H9 (cell line): ENCODE measurements at regions not wholly inside any gene's neighbourhood (a gene's known extent, or its start where the extent isn't known, plus 50 kb on each side); places are given as distances from the start of the nearest gene placed in this dataset.

Experiments used
- DNase-seq: peaks from one replicate; pipeline ENCODE4 v3.0.0-alpha.2; 2017
- H2AFZ ChIP-seq: one replicate; pipeline ENCODE4 v1.6.1; 2013; ENCODE audit warnings: mild to moderate bottlenecking, low read length, control low read depth, moderate library complexity
- H2AK5ac ChIP-seq: 2 replicates; pipeline ENCODE4 v1.6.1; 2013; ENCODE audit warnings: low read length, control low read depth, mixed read lengths; ENCODE audit not compliant: insufficient read length
- H2BK120ac ChIP-seq: one replicate; pipeline ENCODE4 v1.6.1; 2013; ENCODE audit warnings: low read depth, mild to moderate bottlenecking, low read length, control low read depth, inconsistent platforms; ENCODE audit not compliant: poor library complexity, severe bottlenecking
- H2BK12ac ChIP-seq: 2 replicates; pipeline ENCODE4 v1.6.1; 2013; ENCODE audit warnings: low read length, control low read depth, mixed read lengths, low read depth; ENCODE audit not compliant: insufficient read length
- H2BK15ac ChIP-seq: 2 replicates; pipeline ENCODE4 v1.6.1; 2013; ENCODE audit warnings: low read depth, low read length, control low read depth
- H2BK20ac ChIP-seq: one replicate; pipeline ENCODE4 v1.6.1; 2013; ENCODE audit warnings: low read depth, mild to moderate bottlenecking, low read length, control low read depth, inconsistent platforms; ENCODE audit not compliant: poor library complexity, severe bottlenecking
- H2BK5ac ChIP-seq: 2 replicates; pipeline ENCODE4 v1.6.1; 2013; ENCODE audit warnings: low read length, control low read depth, mixed read lengths; ENCODE audit not compliant: insufficient read length
- H3K14ac ChIP-seq: 2 replicates; pipeline ENCODE4 v1.6.1; 2013; ENCODE audit warnings: low read length, control low read depth; ENCODE audit not compliant: insufficient read depth
- H3K18ac ChIP-seq: 2 replicates; pipeline ENCODE4 v1.6.1; 2013; ENCODE audit warnings: low read depth, mild to moderate bottlenecking, mixed read lengths, low read length, control low read depth; ENCODE audit not compliant: insufficient read length
- H3K23ac ChIP-seq: 2 replicates; pipeline ENCODE4 v1.6.1; 2013; ENCODE audit warnings: low read length, control low read depth, mixed read lengths, low read depth; ENCODE audit not compliant: insufficient read length
- H3K23me2 ChIP-seq: 2 replicates; pipeline ENCODE4 v1.6.1; 2013; ENCODE audit warnings: low read depth, mild to moderate bottlenecking, mixed read lengths, low read length, control low read depth; ENCODE audit not compliant: insufficient read length, poor library complexity, severe bottlenecking
- H3K27ac ChIP-seq: 2 replicates; pipeline ENCODE4 v1.5.1; 2013; ENCODE audit warnings: low read length, control low read depth, mixed read lengths, low read depth; ENCODE audit not compliant: insufficient read length
- H3K27me3 ChIP-seq: 2 replicates; pipeline ENCODE4 v1.6.1; 2013; ENCODE audit warnings: low read length, control low read depth, inconsistent platforms; ENCODE audit not compliant: insufficient read depth
- H3K4ac ChIP-seq: 2 replicates; pipeline ENCODE4 v1.6.1; 2013; ENCODE audit warnings: low read depth, mild to moderate bottlenecking, control low read depth, inconsistent platforms, low read length, moderate library complexity
- H3K4me1 ChIP-seq: 2 replicates; pipeline ENCODE4 v1.6.1; 2013; ENCODE audit warnings: low read length, control low read depth, inconsistent platforms; ENCODE audit not compliant: insufficient read depth
- H3K4me2 ChIP-seq: 2 replicates; pipeline ENCODE4 v1.6.1; 2013; ENCODE audit warnings: low read length, control low read depth, mixed read lengths; ENCODE audit not compliant: insufficient read length, insufficient read depth
- H3K56ac ChIP-seq: 2 replicates; pipeline ENCODE4 v1.6.1; 2013; ENCODE audit warnings: low read depth, mild to moderate bottlenecking, mixed read lengths, low read length, control low read depth; ENCODE audit not compliant: insufficient read length
- H3K79me1 ChIP-seq: 2 replicates; pipeline ENCODE4 v1.6.1; 2013; ENCODE audit warnings: low read depth, mild to moderate bottlenecking, moderate library complexity, low read length, control low read depth, inconsistent platforms; ENCODE audit not compliant: insufficient read depth, poor library complexity, severe bottlenecking
- H3K79me2 ChIP-seq: 2 replicates; pipeline ENCODE4 v1.6.1; 2013; ENCODE audit warnings: low read length, control low read depth, inconsistent platforms; ENCODE audit not compliant: insufficient read depth
- H3K9ac ChIP-seq: 2 replicates; pipeline ENCODE4 v1.6.1; 2013; ENCODE audit warnings: low read length, control low read depth, mixed read lengths; ENCODE audit not compliant: insufficient read length; ENCODE audit errors: extremely low read depth
- H3K9me3 ChIP-seq: one replicate; pipeline ENCODE4 v1.6.1; 2013; ENCODE audit warnings: low read depth, low read length, inconsistent platforms; ENCODE audit not compliant: control insufficient read depth
- H3T11ph ChIP-seq: one replicate; pipeline ENCODE4 v1.6.1; 2013; ENCODE audit warnings: mild to moderate bottlenecking, low read length, control low read depth, inconsistent platforms
- H4K20me1 ChIP-seq: one replicate; pipeline ENCODE4 v1.6.1; 2013; ENCODE audit not compliant: control insufficient read depth, insufficient read length, insufficient read depth
- H4K5ac ChIP-seq: 2 replicates; pipeline ENCODE4 v1.6.1; 2013; ENCODE audit warnings: low read depth, mild to moderate bottlenecking, mixed read lengths, low read length, control low read depth; ENCODE audit not compliant: insufficient read length
- H4K8ac ChIP-seq: replicated peaks from 2 replicates; pipeline ENCODE4 v1.6.1; 2013; ENCODE audit warnings: low read length, control low read depth, mixed read lengths, low read depth; ENCODE audit not compliant: insufficient read length
- H4K91ac ChIP-seq: 2 replicates; pipeline ENCODE4 v1.6.1; 2013; ENCODE audit warnings: low read depth, mild to moderate bottlenecking, moderate library complexity, mixed read lengths, low read length, control low read depth; ENCODE audit not compliant: insufficient read length
- H3K27ac Mint-ChIP-seq, 3 experiments: 2 replicates in 2 of 3; 3 replicates in 1 of 3; pipeline ENCODE4 v1.8.0; 2020 to 2021; ENCODE audit warnings: mixed read lengths in 3 of 3, mild to moderate bottlenecking in 1 of 3, moderate library complexity in 1 of 3
- H3K27me3 Mint-ChIP-seq: 2 replicates; pipeline ENCODE4 v1.8.0; 2021; ENCODE audit warnings: low read depth, mild to moderate bottlenecking, moderate library complexity, mixed read lengths
- H3K36me3 Mint-ChIP-seq, 3 experiments: 2 replicates in 2 of 3; 3 replicates in 1 of 3; pipeline ENCODE4 v1.8.0; 2020 to 2021; ENCODE audit warnings: low read depth in 3 of 3, mixed read lengths in 3 of 3; ENCODE audit not compliant: insufficient read depth in 1 of 3
- H3K4me1 Mint-ChIP-seq, 2 experiments: 2 replicates each; pipeline ENCODE4 v1.8.0; 2020; ENCODE audit warnings: mixed read lengths in 2 of 2
- H3K4me3 Mint-ChIP-seq, 2 experiments: 2 replicates in 1 of 2; 3 replicates in 1 of 2; pipeline ENCODE4 v1.8.0; 2020 to 2021; ENCODE audit warnings: mild to moderate bottlenecking in 2 of 2, mixed read lengths in 2 of 2, moderate library complexity in 1 of 2
- H3K9me3 Mint-ChIP-seq, 2 experiments: 2 replicates in 1 of 2; 3 replicates in 1 of 2; pipeline ENCODE4 v1.8.0; 2020; ENCODE audit warnings: mild to moderate bottlenecking in 2 of 2, mixed read lengths in 2 of 2, moderate library complexity in 1 of 2
- WGBS: extraction: QIAGEN DNeasy Blood & Tissue Kit; methylation state at CpG from one replicate; pipeline ENCODE4 v1.1.7; 2013; ENCODE audit warnings: missing lambda C conversion rate, low lambda C conversion rate, mixed read lengths; ENCODE audit not compliant: insufficient read length; ENCODE audit errors: extremely low coverage; 5-methylcytosine and 5-hydroxymethylcytosine counted together
- TF ChIP-seq, protein P1 (sequence below): fragments of 200-600 bp; sonication (generic); conservative IDR thresholded peaks from 3 replicates; pipeline ENCODE4 v1.8.0; 2021; ENCODE audit warnings: antibody characterized with exemption, mild to moderate bottlenecking

DNA sequence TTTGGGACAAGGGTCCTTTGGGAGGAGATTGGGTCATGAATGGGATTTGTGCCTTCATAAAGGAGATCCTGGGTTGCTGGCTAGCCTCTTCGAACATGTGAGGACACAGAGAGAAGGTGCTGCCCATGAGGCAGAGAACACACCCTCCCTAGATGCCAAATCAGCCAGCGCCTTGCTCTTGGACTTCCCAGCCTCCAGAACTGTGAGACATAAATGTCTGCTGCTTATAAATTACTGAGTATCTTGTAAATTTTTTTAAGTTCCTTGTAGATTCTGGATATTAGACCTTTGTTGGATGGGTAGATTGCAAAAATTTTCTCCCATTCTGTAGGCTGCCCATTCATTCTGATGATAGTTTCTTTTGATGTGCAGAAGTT, 297.5 kb upstream of the FOXQ1 start:
- Mint-ChIP-seq H3K36me3 (no peaks in the 10 kb centered on the region; a peak in 2 of 7 replicates), H3K4me1 (no peaks in the 10 kb centered on the region), H3K4me3 (no peak overlapping the region), H3K27me3 (peaks cover 16% of the 10 kb centered on the region), H3K27ac (no peak overlapping the region), H3K9me3 (peaks cover 4 to 6% of the 10 kb centered on the region in 2 experiments; a peak in 3 of 5 replicates)
- H4K20me1 ChIP-seq = no peaks in the 10 kb centered on the region
- H3K4ac ChIP-seq = no peak overlapping the region
- no peak overlapping the region for H4K91ac ChIP-seq
- H2BK15ac ChIP-seq = no peak overlapping the region
- H3K4me2 ChIP-seq = no peak overlapping the region
- DNase-seq = no peak
- no peaks in the 10 kb centered on the region for H3K4me1 ChIP-seq
- no peaks in the 10 kb centered on the region for H3K9me3 ChIP-seq
- no peak overlapping the region for H3K18ac ChIP-seq
- H2BK120ac ChIP-seq = no peak overlapping the region
- no peak overlapping the region for H4K5ac ChIP-seq
- no peak overlapping the region for H2BK5ac ChIP-seq
- no peak overlapping the region for H4K8ac ChIP-seq
- H3T11ph ChIP-seq = no peak overlapping the region
- H3K14ac ChIP-seq = no peak overlapping the region
- no peak overlapping the region for H2AFZ ChIP-seq
- no peak overlapping the region for H2AK5ac ChIP-seq
- no peak overlapping the region for H3K56ac ChIP-seq
- H3K79me1 ChIP-seq = no peaks in the 10 kb centered on the region
- WGBS = no CpG with 5 or more reads among the region's 2 CpGs
- no peak overlapping the region for H2BK20ac ChIP-seq
- TF ChIP-seq, protein P1, sequence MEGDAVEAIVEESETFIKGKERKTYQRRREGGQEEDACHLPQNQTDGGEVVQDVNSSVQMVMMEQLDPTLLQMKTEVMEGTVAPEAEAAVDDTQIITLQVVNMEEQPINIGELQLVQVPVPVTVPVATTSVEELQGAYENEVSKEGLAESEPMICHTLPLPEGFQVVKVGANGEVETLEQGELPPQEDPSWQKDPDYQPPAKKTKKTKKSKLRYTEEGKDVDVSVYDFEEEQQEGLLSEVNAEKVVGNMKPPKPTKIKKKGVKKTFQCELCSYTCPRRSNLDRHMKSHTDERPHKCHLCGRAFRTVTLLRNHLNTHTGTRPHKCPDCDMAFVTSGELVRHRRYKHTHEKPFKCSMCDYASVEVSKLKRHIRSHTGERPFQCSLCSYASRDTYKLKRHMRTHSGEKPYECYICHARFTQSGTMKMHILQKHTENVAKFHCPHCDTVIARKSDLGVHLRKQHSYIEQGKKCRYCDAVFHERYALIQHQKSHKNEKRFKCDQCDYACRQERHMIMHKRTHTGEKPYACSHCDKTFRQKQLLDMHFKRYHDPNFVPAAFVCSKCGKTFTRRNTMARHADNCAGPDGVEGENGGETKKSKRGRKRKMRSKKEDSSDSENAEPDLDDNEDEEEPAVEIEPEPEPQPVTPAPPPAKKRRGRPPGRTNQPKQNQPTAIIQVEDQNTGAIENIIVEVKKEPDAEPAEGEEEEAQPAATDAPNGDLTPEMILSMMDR = no peak
- no peaks in the 10 kb centered on the region for H3K27me3 ChIP-seq
- no peak overlapping the region for H3K27ac ChIP-seq
- H3K23ac ChIP-seq = no peak overlapping the region
- no peak overlapping the region for H3K9ac ChIP-seq
- H2BK12ac ChIP-seq = no peak overlapping the region
- no peaks in the 10 kb centered on the region for H3K23me2 ChIP-seq
- H3K79me2 ChIP-seq = no peaks in the 10 kb centered on the region
